Activated T-cell treated with anti-CD3 and anti-CD28 coated beads for 48 hours (primary cell): ENCODE measurements at regions not wholly inside any gene's neighbourhood (a gene's known extent, or its start where the extent isn't known, plus 50 kb on each side); places are given as distances from the start of the nearest gene placed in this dataset.

ENCODE experiments used
- DNase-seq: peaks from one replicate; pipeline ENCODE4 v3.0.0-alpha.2; 2020; ENCODE audit warnings: low read depth

DNA sequence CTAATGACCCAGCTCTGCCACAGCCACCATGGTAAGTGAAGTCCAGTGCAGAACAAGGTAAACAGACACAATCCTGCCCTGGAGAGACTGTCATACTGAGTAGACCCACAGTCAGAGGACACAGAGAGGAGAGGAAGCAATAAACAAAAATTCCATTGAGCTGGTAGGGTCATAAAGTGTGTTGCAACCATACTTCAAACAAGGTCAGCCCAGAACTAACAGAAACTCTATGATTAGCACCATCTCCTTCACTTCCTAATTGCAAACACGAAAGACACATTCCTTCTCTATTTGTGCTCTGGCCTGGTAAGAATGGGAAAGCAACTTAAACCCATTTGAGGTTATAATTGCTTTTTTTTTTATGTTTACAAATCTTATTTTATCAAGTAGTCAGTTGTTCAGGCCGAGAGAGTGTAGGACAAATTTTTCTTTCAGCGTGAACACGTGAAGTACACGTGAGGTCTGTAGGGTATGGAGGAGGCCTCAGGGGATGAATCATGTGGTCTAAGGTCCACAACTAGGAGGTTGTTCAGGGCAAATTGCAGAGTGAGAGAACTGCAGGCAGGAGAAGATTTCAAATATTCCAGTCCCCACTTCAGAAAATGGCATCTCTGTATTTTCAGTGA lies 71.4 kb upstream of the GLS start:
- DNase-seq, result no peak

DNA sequence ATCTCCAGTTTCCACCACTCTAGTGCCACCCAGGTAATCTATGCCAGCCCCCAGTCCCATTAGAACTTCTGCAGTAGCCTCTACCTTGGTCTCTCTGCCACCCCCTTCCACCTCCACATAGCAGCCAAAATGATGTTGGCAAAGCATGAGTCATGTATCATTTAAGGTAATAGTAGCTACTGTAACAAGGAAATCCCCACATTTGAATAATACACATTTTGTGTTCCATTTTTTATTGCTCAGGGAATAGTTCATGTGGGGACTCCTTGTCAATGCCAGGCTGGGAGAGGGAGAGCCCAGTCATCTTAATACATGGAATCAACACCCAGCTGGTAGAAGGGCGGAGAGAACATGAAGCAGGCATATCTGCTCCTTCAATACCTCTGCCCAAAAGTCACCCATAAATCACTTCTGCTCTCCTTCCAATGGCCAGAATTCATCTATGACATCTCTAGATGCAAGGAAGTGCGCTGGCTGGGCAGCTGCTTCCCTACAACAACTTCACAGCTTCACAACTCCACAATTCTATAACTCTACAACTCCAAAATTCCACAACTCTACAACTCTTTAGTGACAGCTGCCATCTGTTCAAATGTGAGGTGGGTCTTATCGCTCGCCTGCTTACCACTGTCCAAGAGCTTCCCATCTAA lies 70.6 kb upstream of the GLS start:
- DNase-seq, result no peak

DNA sequence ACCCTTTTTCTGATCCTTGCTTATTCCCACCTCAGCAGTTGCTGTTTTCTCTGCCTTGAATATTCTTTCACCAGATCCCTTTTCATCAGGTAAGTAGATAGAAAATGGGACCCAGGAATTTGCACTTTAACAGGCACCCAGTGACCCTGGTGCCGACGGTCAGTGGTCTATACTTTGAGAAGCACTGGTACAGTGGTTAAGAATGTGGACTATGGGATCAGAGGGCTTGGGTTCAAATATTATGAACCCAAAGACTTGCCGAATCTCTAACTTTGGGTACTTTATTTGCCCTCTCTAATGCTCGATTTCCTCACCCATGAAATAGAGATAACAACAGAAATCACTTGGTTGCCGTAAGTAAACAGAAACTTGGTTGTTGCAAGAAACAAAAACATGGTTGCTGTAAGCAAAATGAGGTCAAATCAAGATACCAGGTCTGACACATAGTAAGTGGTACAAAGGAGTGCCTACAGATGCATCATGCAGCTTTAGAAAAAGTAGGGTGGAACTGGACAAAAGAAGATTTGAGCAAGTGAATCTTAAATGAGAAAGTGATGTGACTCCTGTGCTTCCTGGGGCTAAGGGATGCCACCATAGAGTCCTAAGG lies 69.5 kb upstream of the GLS start:
- DNase-seq, result no peak

DNA sequence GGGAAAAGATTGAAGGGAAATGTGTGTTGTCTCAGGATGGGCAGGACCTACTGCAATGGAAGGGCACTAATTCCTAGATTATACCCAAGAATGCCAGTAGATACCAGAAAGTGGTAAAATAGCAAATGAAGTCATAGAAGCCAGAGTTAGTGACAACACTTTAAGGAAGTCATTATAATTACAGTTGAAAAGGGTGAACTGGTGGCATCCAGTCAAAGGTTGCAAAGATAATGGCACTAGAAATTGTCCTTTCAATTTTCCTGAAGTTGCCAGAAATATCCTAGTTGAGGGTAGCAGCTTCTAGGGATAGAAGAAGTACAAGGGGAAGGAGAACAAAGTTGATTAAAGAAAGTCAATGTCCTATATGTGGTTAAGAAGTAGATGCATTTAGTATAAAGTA lies 68.8 kb upstream of the GLS start:
- no peak for DNase-seq

DNA sequence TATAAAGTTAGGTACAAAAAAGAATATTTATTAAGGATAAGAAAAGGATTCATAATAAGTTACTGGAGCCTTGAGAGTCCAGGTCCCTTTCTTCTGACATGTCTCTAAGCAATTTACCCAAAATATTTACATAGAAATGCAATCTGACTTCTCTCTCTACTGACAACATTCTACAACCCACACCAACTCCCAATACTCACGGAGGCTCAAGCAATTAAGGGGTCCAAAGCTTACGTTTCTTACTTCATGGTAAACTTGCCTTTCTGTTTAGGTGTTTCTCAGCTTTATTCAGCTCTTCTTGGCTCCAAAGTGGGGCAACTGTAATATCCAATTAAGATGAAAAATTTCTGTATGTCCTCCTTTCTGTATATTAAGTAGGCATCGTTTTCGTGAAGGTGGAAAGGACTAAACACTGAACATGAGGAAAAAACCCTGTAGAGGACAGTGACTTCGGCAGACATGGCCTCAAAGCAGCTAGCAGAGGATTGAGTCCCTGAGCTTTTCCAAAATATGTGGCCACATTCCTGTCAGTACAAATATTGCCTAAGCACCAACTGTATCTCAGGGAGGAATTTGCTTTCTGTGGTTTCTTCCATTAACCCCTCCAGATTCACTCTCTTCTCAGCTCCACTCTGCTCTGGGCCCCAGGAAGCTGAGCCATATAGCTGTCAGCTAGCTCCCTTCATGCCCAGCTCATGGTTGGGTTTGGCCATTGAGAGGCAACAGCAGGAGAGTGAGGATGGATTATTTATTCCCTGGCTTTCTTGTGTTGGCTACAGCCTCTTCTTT lies 67.9 kb upstream of the GLS start:
- DNase-seq, result no peak

DNA sequence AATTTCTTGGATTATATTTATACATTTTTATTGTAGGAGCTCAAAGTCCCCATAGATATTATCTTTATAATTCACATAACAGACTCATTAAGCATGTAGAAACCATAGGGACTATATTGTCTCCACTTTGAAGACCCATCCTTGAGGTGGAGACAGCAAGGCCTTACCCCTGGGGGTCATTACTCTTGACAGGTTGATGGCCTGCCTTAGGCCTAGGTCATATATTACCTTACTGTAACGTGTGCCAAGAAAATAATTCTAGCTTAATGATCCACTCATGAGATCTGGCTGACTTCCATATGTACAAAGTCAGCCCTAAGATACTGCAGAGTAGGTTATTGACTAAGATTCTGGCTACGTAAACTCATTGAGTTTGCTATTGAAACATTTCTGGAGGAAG lies 65.4 kb upstream of the GLS start:
- DNase-seq, result no peak

DNA sequence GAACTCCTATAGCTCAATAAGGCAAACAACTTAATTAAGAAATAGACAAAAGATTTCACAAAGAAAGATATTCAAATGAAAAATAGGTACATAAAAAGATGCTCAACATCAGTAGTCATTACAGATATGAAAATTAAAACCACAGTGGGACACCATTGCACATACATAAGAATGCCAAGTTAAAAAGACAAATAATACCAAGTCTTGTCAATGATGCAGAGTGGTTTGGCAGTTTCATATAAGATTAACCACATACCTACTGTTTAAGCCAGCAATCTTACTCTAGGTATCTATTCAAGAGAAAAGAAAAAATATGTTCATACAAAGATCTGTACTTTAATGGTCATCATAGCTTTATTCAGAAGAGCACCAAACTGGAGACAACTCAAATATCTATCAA lies 63.5 kb upstream of the GLS start:
- no peak for DNase-seq

DNA sequence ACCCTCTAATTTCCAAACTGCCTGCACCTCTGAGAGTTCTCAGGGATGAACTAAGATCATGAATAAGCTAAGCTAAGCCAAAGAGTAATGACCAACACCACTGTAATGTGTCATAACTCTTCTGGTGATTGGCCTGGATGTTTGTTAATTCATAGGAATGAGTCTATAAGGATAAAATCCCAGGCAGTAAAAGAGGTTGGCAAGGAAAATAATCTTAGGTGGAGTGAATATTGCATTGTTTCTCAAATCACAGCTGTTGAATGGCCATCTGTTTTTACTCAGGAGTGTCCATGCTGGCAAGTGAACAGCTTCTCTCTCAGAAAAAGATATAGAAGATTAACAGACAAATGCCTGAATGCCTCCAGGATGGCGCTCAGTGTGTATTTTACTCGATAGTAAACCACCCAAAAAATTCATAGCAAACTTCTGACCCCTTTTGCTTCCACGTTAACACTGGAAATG lies 60.8 kb upstream of the GLS start:
- no peak for DNase-seq

DNA sequence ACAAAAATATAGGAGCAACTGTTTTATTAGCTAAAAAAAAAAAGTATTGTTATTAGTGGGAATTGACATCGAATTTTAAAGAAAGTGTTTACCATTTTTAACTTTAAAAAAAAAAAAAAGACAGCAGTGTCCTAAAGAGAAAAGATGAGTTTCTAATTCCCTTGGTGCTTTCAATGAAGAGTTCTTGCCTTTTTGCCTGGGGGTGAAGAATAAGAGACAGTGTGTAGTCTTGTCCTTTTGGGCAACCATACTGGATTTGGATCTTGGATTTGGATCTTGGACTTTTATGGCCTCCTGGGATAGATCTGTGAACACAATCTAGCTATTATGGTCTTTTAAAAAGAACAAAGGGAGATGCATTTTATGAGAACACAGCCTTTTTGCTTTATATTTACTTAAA lies 60.2 kb upstream of the GLS start:
- DNase-seq, result no peak

DNA sequence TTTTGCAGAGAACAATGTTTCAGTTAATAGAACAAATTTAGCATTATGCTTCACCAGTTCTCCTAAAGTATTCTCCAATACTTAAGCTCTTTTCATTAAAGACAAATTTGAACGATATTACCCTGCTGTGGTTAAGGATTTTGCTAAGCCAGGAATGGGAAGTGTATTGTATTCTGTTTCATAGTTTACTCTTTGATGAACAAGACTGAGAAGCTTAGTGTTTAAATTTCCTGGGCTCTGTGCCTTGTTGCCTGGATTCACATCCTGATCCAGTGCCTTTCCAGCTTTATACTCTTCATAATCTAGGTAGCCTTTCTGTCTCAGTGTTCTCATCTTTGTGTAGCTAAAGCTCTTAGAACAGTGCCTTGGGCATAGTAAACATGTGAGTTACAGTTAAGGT lies 58.6 kb upstream of the GLS start:
- DNase-seq, result no peak

DNA sequence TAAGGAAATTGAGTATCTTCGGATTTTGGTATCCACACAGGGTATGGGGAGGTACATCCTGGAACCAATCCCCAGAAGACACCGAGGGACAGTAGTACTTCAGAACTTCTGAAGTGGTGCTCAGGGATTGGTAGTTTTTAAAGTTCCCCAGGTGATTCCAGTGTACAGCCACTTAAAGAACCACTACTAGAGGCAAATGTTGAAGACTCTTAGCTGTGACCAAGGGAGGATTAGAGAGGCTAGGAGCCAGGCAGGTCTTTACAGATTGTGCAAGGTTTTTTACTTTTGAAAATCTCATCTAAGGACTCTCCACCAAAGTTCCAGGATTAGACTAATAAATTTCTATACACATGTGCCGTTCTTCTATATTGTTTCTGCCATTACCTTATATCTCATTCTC lies 52.9 kb upstream of the GLS start:
- no peak for DNase-seq

DNA sequence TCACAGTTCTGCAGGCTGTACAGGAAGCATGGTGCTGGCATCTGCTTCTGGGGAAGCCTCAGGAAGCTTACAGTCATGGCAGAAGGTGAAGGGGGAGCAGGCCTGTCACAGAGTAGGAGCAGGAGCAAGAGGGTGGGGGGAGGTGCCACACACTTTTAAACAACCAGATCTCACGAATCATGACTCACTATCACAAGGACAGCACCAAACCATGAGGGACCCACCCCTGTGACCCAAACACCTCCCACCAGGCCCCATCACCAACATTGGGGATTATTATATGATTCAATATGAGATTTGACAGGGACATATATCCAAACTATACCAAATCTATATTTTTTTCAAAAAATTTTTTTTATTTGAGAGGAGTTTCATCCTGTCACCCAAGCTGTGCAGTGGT lies 51.0 kb upstream of the GLS start:
- DNase-seq, result no peak
